GM20431 (cell line): ENCODE measurements at regions not wholly inside any gene's neighbourhood (a gene's known extent, or its start where the extent isn't known, plus 50 kb on each side); places are given as distances from the start of the nearest gene placed in this dataset.
"Not testable (repeated sequence)": the region's sequence is repeated elsewhere in the genome, so short reads cannot be mapped to it uniquely, and the experiment has no call there.

Experiments used
- in situ Hi-C: fragments of 300-500 bp; cut with MseI, MboI; formaldehyde crosslinking; loops from one replicate; pipeline ENCODE4 v1.15.0; 2020; ENCODE audit warnings: low sequenced_read_pairs; ENCODE audit not compliant: unreplicated experiment

DNA sequence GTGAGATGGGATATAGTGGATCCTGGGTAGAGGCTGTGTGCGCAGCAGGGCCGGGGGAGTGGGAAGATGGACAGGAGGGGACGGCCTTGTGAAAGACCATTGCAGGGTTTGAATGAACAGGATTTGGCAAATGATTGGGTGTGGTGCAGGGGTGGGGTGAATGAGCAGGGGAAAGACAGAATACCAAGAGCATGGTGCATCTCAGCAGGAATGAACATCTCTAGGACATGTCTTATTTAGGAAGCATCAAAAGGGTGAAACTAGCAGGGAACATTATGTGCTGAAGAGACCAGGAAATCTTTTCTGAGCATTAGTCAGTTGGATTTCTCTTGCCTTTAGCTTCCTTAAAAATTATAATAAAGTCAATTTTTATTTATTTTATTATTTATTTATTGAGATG lies 60.6 kb upstream of the SLC2A1 start:
- in situ Hi-C loops = no loop called here

DNA sequence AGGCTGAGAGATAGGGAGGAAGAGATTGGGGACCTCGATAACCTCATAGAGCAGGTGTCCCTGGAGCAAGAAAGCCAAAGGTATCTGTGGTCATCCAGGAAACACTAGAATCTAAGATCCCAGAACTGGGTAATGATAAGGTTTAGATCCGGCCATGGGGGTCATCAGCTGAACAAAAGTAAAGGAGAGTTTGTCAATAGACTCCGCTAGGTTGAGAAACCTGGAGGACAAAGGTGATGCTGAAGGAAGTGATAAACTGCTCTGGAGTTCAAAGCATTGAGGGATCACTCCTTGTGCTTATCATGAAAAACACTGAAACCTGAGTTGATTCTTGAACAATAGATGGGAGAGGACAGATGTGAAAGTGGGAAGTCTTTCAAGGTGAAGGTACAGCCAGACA lies 59.5 kb upstream of the SLC2A1 start:
- in situ Hi-C loops = no loop called here

DNA sequence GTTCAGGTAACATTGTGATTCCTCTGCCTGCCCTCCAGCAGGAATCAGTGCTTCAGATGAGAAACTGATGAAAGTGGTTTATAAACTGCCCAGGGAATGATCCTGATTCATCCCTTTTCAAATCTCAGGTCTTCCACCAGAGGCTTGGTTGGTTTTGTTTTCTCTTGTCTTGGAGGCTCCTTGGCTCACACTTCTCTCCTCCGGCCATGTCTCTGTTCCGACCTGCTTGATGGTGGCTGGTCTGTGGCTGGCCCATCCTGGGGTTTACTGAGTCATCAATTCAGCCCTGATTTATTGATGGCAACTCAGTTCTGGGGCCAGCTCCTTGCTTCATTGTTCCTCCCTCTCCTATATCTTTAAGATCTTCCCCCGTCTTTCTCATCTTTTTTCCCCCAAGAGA lies 56.6 kb upstream of the SLC2A1 start:
- in situ Hi-C loops = no loop called here

DNA sequence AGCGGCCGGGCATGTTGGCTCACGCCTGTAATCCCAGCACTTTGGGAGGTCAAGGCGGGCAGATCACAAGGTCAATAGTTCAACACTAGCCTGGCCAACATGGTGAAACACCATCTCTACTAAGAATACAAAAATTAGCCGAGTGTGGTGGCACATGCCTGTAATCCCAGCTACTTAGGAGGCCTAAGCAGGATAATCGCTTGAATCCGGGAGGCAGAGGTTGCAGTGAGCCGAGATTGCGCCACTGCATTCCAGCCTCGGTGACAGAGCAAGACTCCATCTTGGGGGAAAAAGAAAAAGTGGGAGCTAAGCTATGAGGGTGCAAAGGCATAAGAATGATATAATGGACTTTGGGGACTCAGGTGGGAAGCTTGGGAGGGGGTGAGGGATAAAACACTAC lies 55.9 kb upstream of the SLC2A1 start:
- in situ Hi-C loops = not testable (repeated sequence)

DNA sequence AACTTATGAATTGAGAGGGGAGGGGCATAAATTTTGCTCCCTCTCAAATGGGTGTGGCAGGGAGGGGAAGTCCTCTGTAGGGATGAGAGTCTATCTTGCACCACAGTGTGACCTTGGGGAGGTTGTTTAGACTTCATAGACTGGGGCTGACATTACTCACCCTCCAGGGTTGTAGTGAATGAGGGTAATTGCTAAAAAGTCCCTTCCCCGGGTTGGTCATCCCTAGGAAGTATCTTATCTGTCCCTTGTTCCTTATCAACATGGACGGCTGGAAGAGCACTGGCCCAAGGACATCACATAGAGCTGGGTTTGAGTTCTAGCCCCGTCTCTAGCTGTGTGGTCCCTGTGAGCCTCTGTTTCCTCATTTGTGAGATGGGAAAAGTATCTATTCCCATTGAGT lies 52.4 kb upstream of the SLC2A1 start:
- in situ Hi-C loops = no loop called here

DNA sequence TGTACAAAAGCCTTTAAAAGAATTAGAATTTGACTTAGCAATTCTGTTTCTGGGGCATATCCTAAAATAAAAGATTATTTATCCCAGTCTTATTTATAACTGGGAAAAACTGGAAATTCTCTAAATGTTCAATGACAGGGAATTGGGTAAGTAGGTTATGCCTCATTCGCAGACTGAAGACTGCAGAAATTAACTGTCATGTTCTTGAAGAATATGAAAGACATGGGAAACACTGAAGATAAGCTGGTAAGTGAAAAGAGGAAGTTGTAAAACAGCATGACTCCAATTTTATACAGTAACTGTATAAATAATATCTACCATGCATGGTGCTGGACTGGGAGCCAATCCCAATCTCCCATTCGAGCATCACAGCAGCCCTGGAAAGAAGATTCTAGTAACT lies 50.6 kb upstream of the SLC2A1 start:
- in situ Hi-C loops = no loop called here

DNA sequence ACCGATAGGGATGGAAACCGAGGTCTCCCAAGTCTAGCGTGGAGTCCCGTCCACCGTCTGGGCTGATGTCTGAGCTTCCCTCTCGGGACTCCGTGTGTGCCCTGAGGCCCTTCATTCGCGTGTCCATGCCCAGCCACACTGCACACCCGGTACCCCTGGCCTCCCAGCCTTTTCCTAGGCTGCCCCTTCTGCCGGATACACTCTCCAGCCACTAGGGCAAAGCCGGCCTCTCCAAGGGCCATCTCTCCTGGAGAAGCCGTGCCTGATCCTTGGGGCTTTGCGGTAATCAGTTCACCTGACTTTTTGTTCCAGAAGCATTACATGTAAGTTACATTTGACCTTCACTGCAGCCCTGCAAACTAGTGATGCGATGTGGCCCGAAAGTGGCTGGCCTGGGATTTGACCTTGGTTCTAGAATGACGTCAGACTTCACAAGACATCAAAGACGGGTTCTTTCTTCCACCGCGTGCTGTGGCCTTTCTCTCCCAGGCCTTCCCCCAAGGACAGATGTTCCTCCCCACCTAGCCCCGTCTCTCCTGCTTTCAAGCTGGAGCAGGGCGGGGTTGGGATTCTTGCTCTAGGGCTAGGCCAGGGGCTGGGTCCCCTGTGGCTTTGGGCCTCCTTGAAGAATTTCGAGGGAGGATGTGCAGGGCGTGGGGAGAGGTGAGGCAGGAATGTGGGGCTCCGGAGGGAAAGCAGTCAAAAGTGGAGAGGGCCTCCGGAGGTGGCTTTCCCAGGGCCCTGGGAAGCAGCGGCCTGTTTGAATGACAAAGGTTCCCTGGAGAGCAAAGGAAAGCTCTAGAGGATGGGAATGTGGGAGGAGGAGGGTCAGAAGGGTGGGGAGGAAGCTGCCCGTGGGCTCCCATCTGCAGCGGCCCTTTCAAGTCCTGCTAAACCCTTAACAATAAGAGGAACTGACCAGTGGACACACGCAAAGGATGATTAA lies 49.7 kb upstream of the SLC2A1 start:
- in situ Hi-C loops = no loop called here
